ENCODE measurements at regions not wholly inside any gene's neighbourhood (a gene's known extent, or its start where the extent isn't known, plus 50 kb on each side); places are given as distances from the start of the nearest gene placed in this dataset.

DNA sequence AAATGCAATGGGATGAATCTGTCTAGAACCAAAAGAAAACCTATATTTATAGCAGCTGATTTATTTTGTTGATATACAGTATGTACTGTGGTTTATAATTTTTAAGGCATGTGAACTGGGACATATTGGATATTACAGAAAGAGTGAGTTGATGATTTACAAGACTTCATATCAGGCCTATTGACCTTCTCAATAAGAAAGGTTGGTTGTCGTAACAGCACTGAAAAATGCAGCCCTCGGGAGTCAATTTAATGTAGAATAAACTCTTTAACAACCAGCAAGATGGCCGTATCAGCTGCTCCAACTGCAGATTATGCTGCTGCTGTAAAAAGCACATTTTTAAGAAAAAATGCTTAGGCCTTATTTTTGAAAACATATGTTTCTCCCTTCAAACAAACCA is 407.3 kb downstream of the GXYLT1 start:
- DNase-seq = no peak

DNA sequence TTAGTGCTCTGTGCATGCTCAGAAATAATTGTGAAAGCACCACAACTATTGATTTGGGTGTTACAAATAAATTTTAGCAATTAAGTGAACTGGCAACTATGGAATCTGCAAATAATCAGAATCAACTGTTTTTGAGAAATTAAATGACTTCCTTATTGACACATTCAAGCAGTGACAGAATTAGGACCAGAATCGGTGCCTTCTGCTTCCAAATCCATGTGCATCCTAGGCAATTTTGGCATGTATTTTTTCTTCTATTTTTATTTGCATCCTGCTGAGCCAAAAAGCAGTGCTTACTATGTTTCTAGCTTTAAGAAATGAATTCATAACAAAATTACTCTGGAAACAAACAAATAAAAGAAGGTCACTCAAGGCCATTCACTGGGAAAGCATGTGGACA is 408.2 kb downstream of the GXYLT1 start:
- no peak for DNase-seq

DNA sequence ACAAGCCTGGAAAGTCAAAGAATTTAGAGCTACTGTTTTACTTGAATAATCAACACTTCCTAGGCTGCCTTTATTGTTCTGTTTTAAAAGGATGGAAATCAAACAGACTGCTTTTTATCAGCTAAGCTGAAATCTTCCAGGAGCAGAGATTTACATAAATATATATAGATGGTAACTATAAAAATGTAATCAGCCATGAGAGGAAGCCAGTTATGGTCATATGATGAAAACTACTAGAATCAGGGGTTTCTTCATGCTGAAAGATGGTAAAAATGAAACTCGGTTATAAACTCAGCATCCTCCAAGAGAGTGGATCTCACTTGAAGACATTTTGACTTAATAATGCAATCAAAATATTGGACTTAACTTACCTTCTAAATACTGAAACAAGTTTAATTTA is 413.0 kb downstream of the GXYLT1 start:
- no peak for DNase-seq

DNA sequence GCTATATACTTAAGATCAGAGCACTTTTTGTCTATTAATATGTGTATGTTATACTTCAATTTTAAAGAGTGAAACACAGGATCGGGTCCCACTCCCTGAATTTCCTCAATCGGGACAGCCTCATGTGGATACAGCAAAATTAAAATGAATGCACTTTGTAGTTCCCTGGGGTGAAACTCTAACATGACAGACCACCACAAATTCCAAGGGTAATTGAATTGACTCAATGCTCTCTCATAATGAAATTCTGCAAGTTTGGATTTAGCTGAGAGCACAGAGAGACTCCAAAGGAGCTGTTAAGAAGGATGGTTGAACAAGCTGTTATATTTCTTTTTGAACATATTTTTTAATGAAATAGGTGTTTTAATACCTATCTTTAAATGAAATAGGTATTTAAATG is 413.6 kb downstream of the GXYLT1 start:
- DNase-seq = no peak

DNA sequence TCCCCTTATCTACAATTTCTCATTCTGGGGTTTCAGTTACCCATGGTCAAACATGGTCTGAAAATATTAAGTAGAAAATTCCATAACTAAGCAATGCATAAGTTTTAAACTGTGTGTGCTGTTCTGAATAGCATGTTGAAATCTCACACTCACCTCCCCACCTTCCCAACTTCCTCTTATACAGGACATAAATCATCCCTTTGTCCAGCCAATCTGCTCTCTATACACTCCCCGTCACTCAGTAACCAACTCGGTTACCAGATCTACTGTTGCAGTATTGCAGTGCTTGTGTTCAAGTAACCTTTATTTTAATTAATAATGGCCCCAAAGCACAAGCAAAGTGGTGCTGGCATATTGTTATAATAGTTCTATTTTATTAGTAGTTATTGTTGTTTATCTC is 420.5 kb downstream of the GXYLT1 start:
- no peak for DNase-seq

DNA sequence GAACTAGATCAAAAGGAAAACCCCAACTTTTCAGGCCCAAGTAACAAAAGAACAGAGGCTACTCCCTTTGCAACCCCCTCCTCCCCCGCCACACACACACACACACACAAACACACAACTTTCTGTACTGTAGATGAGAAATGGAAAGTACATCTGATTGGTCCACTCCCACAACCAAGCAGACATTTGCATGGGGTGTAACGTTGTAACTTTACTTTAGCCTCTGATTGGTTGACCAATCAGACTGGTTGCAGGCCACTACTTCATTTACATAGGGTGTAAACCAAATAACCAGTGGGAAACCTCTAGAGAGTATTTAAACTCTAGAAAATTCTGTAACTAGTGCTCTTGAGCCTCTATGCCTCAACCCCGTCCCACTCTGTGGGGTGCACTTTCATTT is 425.5 kb downstream of the GXYLT1 start:
- DNase-seq = no peak

DNA sequence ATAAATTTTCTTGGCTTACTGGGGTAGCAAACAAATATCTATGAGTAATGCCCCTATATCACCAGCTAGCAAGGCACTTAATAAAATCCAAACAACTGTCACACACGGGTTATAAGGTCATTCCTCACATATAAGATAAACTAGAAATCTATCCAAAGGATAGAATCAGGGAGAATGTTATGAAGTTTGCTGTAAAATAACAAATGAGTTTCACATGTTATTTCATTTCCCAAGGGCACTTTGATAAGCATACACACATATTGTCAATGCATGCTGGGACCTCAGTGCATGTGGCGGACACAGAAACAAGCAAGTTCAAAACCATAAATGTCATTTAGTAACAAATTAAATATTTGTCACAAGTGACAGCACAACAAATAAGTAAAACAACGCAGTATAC is 429.4 kb downstream of the GXYLT1 start:
- no peak for DNase-seq

DNA sequence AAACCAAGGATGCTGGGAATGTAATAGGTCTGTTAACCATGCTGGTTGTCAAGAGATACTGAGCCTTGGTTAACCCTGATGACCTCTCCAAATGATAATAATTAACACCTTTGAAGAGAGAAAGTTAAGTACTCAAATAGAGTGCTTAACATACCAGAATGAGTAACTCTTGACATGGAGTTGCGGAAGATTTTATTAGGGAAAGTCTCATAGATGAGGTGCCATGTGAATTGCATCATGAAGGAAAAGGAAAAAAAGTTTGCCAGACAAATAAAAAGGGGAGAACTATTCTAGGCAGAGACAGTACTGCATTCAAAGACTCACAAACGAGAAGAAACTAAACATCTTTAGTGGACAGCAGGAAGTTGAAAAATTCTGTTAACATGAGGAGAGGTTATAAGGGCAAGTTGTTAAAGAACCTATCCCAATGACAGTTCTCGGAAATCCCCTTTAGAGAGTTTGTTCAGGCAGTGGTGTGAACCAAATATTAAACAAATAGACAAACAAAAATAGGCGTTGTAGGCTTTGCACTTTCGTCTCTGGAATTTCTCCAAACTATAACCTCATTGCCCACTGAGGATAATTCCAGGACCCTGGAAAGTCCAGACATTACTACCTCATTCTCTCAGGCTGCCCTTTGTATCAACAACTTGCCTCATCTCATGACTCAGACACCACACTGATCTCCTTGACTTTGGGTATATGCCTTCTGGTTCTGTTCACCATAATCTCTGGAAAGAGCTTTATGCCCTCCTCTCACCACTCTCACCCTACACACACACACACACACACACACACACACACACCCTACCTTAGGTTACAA is 435.0 kb downstream of the GXYLT1 start:
- DNase-seq = no peak

DNA sequence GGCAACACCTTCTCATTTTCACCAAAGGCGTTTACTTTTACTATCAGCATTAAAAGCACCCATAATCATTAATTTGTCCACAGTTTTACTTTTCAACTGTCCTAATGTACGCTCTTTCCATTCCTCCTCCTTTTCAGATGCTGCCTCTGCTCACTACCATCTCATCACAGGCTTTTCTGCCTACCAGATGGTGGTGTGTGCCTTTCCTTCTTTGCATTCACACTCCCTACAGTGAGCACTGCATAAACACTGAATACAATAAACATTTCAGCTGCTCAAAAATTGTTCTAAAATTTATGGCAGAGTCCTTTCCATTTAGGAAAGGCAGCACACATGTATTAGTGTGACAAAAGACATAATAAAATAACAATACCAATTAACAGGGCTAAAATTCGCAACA is 435.7 kb downstream of the GXYLT1 start:
- no peak for DNase-seq

DNA sequence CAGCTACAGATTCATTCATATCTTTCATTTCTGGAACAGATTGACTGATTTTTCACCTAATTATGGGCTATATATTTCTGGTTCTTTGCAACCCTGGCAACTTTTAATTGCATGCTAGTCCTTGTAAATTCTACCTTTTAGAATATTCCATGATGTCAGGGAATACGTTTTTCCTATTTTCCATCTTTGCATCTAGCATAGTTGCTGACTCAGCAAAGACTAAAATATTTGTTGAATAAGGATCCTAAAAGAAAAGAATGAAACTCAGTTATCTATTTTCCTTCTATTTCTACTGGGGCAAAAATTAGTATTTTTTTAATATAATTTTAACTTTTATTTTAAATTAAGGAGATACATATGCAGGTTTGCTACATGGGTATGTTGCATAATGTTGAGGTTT is 438.3 kb downstream of the GXYLT1 start:
- DNase-seq = no peak

DNA sequence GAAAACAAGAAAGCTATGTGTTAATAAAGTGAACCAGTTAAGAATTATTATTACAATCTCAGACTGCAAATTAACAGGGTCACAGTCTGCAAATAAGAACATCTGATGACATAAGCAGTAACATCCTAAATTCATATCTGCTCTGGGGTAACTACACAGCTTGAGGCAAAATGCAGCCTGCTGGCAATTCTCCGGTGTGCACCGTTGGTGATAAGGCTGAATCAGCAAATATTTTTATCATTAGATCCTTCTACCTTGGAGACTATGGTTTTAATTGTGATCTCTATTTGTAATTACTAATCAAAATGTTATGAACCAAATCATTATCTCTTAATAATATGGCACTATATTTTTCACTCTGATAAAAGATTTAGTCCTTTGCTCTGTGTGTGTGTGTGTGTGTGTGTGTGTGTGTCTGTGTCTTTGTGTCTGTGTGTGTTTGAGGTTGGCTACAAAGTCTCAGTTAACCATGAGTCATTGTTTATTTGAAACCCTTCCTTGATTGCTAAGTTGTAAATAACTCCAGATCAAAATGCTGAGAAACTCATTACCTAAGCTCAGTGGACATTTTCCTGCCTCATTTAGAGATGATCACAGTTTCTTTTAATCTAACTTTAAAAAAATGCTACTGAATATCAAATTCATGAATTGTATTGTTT is 442.6 kb downstream of the GXYLT1 start:
- no peak for DNase-seq

DNA sequence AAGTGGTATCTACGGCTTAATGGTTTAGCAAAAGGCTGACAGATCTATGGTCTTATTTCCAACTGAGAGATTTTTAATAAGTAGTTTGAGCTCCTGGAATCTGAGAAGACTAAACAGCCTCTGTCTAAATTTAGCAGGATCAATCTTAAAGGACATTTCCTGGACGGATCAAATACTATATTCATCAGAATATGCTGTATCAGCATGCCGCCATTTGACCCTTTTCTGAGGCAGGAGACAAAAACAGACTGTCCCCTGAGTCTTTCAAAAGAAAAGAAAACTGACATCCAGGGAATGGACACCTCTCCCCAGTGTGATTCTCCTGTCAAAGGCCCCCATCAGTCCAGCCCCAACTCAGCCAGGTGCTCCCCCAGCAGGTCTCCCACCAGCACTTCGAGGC is 443.7 kb downstream of the GXYLT1 start:
- DNase-seq = no peak

DNA sequence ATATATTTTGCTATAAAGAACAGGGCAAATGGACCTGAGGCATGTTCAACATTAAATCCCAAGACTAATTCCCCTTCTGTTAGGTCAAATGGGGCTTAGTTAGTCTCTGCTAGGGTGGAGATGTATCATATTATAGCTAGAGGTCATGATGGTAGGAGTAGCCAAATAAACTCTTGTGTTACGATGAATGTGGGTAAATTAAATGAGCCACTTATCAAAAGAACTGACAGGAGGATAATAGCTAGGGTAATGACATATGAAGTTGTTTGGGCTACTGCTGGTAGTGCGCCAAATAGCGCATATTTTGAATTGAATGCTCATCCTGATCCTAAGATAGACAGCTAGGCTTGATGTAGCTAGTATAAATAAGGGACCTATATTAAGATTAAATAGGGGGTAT is 445.0 kb downstream of the GXYLT1 start:
- DNase-seq = no peak

DNA sequence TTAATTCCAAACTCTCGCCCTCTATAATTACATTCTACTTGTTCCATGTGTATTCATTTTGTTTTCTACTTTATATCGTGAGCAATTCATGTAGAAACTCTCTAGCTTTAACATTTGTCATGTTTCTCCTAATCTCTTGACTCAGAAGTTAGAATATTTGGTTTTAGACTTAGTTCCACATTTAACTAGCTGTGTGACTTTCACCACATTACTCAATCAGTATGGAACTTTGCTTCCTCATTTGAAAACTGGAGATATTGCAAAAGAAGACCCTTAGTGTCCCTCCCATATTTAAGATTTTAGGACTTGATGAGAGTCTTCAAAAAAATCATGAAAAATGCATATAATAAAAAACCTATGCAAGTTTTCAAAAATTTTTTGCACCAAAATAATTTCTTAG is 447.5 kb downstream of the GXYLT1 start:
- DNase-seq = no peak

DNA sequence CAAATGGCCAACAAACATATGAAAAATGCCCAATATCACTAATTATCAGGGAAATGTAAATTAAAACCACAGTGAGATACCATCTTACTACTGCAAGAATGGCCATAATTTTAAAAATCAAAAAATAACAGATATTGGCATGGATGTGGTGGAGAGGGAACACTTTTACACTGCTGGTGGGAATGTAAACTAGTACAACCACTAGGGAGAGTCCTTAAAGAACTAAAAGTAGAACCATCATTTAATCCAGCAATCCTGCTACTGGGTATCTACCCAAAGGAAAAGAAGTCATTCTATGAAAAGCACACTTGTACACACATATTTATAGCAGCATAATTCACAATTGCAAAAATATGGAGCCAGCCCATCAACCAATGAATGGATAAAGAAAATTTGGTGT is 459.7 kb downstream of the GXYLT1 start:
- no peak for DNase-seq

DNA sequence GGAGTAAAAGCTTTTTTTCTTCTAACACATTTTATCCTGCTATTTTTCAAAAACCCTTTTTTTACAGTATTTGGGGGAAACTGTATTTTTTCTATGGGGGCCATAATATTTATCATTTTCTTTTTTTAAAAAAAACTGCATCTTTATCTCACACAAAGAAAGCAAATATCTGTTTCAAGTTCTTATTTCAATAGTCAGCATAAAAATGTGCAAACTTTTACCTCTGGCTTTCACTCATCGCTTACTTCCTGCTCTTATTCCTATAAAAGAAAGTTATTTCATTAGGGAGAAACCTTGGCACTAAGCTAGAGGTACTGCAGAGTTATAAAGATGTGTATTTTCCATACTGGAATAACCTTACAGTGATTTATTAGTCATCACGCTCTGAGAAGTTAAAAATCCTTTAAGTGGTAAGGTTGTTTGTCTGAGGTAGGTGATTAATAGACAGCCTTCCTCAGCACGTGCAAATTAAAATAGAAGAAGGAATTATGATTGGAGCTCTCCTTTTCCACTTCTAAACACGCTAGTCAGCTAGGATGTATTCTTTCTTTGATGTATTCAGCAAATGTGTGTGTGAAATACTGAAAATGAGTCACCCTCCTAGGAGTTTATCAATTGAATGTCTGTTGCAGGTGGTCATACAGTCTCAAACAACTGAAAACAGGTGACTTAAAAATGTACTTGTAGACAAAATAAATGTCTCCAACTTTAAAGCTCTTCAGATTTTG is 461.0 kb downstream of the GXYLT1 start:
- DNase-seq = no peak

DNA sequence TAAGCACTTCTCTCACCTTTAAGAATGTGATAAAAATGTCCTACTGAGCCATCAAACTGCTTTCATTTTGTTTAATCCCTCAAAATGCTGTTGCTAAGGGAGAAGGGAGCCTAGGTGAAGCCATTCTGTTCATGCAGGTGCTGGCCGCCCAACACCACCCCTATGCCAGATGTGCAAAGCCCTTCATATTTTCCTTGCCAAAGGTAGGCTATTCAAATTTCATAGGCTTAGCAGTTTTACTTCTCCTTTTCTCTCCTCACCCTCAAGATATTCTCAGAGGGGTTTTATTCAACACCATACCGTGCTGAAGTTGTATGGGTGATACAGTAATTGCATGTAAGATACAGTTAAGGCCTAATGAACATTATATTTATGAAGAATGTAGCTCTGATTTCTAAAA is 461.7 kb downstream of the GXYLT1 start:
- no peak for DNase-seq

DNA sequence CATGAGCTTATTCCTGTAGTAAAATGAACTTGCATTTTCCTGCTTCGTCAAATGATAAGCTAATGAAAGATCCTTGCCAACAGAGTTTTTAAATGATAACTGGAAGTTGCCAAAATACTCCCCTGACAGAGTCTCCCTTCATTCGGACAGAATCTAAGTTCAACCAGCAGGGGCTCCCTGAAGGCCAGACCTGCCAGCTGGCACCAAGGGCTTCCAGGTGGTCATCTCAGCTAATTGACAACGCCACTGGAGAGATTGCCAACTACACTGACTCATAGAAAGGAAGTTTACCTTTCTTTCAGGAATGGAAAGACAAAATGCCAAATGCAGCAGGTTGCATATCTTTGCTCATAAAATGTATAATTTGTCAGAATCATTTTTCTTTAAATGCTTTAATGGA is 462.8 kb downstream of the GXYLT1 start:
- DNase-seq = no peak

DNA sequence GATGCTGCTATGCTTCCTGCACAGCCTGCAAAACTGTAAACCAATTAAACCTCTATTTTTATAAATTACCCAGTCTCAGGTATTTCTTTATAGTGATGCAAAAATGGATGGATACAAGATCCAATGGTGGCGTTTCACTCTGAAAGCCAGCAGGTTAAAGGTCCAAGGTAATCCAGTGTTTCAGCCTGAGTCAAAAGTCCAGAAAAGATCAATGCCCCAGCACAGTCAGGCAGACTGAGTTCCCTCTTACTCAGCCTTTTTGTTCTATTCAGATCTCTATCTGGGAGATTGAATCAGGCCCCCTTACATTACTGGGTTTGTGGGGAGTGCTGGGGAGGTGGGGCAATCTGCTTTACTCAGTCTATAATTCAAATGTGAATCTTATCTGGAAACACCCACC is 464.5 kb downstream of the GXYLT1 start:
- no peak for DNase-seq

DNA sequence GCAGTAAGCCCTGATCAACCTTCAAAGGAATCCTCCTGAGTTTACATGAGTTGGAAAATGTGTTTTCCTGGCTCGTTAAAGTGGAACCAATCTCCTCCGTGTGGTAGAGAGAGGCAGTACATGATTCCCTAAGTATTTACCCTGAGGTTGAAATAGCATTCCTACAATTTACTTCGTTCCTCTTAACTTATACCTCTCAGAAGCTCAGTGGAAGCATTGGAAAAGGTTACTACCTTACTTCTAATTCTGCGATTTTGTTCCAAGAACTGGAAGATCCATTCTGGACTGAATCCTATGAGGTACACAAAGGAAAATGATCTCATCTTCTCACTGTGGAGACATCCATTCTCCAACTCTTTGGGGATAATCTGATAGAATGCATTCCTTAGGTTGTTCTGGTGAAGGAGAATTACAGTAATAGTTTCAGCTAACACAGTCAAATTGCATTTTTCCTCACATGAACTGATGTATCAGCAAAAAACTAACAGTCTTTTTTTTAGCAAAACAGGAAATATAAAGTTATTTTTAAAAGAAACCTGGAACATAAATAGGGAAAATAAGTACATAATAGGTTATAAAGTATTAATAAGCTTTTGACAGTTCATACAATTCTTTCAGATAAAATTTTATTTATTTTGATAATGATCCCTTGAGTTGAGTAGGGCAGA is 475.6 kb downstream of the PDZRN4 start:
- no peak for DNase-seq

DNA sequence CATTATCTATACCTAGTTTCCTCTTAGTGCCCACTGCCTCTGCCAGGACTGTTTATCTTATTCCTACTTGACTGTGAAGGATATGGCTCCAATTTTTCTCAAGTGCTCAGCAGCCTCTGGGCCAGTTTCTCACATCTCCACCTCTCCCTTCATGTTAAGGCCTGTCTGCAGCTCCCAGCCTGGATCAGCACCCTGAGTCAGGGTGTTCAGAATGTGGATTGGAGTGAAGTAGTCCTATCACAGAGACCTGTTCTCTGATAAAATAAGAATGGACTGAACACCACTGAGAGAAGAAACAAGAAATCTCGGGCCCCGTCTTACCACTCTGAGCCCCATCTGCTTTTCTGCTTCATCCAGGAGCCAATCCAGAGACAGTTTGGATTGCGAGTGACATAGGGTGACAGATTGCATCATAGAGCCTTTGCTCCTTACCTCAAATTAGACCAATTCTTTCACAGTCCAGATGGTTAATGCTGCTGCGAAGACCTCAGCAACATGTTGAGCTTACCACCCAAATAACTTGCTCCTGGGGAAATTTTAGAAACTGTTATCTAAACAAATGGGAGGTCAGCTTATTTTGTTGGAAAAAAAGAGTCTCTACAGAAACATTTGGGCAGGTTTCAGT is 473.1 kb downstream of the PDZRN4 start:
- DNase-seq = no peak

DNA sequence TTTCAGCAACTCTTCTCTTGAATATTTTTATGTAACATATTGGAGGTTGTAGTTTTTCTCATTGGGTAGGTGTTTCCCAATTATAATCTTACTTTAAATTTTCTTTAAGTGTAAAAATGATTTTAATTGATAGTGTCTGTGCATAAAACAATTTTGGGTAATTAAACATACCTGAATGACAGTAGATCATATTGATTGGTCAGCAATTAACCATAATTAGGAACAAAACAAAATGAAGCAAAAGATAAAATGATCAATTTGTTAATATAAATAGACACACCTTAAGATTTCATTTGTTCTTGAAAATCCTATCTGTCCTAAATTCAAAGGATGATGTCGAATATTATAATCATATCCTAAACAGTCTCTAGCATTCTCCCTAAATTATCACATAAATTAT is 468.3 kb downstream of the PDZRN4 start:
- no peak for DNase-seq
